GM12873 (cell line): ENCODE measurements at regions not wholly inside any gene's neighbourhood (a gene's known extent, or its start where the extent isn't known, plus 50 kb on each side); places are given as distances from the start of the nearest gene placed in this dataset.

ENCODE experiments used
- TF ChIP-seq, protein P1 (sequence below): IDR thresholded peaks from 2 replicates; pipeline ENCODE4 v1.5.1; 2012; ENCODE audit warnings: low read depth, mild to moderate bottlenecking, moderate library complexity, low read length, control low read depth; ENCODE audit not compliant: insufficient read depth; ENCODE audit errors: missing control alignments

DNA sequence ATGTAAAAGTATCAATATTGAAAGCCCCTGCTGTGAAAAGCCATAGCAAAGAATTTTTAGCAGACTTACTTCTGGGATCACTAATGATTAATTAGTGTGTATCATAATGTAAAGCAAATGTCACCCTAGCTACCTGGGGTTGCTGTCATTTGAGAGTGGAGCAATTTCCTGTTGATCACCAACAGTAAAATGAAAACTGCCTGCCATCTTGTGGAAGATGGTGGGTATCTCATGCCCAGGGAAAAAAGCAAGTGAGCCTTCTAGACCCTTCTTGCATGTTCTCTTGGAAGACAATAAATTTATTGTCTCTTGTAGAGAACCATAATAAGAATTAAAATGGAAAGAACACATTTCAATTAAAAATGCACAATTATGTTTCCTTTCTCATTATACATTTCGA, 360.2 kb downstream of the ZIC3 start:
- TF ChIP-seq, protein P1, sequence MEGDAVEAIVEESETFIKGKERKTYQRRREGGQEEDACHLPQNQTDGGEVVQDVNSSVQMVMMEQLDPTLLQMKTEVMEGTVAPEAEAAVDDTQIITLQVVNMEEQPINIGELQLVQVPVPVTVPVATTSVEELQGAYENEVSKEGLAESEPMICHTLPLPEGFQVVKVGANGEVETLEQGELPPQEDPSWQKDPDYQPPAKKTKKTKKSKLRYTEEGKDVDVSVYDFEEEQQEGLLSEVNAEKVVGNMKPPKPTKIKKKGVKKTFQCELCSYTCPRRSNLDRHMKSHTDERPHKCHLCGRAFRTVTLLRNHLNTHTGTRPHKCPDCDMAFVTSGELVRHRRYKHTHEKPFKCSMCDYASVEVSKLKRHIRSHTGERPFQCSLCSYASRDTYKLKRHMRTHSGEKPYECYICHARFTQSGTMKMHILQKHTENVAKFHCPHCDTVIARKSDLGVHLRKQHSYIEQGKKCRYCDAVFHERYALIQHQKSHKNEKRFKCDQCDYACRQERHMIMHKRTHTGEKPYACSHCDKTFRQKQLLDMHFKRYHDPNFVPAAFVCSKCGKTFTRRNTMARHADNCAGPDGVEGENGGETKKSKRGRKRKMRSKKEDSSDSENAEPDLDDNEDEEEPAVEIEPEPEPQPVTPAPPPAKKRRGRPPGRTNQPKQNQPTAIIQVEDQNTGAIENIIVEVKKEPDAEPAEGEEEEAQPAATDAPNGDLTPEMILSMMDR = peak; percentile 33

DNA sequence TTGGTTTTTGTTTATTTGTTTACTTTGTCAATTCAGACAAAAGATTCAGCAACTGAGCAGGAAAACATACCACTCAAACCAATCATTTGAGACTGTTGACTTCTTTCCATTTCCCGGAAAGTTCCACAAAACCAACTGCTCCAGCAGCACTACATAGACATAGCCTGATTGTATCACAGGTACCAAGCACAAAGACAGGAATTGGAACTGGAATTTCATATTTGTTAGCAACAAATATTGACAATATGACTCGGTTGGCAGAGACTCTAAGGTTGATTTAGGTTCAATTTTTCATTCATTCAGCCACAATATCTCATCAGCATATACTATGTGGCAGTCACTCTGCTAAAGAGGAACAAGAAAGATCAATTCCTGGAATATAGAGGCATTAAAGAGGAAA, 364.0 kb downstream of the ZIC3 start:
- TF ChIP-seq, protein P1 = no peak

DNA sequence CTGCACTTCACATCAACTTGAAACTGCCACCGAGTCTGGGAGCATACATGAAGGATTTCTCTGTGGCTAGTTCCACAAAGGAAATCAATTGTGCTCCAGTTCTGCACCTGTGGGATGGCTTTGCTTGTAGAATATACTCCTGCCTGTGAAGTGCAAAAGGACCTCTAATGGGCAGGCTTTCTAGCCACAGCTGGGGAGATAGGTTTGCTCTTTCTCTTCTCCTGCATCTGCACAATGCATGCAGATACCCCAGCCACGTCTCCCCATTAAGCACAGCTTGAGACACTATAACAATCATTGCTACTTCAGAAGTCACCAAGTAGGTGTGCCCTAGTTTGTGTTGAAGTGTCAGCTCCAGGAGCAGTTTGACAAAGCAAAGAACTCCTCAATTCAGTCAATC, 364.6 kb downstream of the ZIC3 start:
- TF ChIP-seq, protein P1 = no peak

DNA sequence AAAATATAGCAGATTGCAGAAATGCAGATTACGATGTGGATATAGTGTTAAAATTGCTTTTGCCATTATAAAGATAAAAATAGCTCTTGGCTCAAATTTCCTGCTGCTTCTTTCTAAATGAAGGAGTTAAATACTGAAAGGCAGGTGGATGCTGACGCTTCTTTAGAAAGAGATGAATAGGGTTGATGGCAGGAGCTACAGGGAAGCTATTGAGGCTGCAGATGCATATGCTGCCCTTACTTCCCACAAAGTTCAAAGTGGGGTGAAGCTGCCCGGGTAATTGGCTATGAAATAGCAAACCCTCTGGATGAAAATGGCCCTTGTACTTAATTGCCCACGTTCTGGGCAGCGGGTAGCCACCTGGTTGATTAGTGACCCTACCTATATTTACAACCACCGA, 379.5 kb downstream of the ZIC3 start:
- TF ChIP-seq, protein P1 = no peak

DNA sequence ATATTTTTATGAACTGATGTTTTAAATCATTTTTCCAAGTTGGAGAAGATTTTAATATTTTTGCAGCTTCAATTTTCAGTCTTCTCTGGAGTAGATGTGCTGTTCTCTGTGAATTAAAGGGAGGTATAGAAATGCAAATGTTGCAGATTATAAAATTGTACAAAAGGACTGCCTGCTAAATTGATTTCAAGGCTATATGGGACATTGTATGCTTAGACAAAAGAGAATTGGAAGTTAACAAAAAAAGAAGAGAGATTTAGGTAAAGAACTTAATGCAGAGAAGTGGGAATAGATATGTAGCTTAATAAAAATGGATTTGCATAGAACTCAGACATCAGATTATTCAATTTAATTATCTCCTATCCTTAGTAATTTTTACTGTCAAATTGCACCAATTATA, 403.3 kb downstream of the ZIC3 start:
- TF ChIP-seq, protein P1 = no peak

DNA sequence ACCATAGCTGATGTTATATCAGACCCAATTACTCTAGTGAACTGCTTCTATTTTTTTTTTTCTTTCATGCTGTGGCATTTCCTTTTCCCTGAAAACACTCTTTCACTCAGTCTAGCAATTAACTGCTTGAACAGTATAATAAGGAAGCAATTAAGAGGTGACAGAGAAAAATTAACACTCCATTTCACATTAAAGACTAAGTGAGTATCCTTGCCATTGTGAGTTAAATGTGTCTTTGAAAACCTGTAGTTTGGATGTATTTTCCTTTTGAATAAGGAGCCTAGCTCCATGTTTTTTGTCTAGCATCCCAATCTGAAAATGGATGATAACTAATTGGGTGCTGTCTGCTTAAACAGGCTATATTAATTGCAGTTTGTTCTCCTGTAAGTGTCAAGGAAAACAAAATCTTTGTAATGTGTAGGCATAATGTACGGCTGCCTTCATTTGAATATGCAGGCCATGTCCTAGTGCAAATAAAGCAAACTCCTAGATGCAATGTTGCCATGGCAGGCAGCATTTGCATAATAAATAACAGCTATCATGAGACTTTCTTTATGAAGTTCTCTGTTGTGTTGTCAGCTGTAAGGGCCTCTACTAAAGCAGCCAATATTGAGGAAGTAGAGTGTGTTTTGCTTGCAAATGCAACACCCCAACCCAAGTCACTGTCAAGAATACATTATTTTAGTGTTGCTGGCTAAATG, 416.7 kb downstream of the ZIC3 start:
- TF ChIP-seq, protein P1 = no peak

DNA sequence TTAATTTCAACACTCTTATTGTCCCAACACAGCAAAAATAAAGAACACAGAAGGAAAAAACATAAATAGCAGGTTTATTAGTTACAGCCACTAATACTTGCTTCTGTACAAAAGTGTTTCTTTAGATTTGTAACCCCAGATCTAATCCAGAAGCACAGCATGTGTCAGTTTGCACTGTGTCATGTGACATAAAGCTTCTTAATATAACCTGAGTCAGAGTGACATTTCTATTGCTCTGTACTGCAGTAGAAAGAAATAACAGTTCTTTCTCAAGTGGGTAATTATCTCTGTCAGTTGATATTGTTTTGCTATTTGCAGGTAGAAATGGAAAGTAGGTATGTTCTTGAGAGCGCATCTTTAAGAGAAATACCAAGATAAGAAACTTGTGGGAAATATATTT, 422.5 kb downstream of the ZIC3 start:
- TF ChIP-seq, protein P1 = no peak
